Body of pancreas (tissue), 4 donors: ENCODE measurements at regions not wholly inside any gene's neighbourhood (a gene's known extent, or its start where the extent isn't known, plus 50 kb on each side); places are given as distances from the start of the nearest gene placed in this dataset.

Experiments used
- ATAC-seq: fragments of 150-250 bp; one replicate; pipeline ENCODE4 v1.9.1; 2016
- DNase-seq, 4 donors: peaks; one replicate each; pipeline ENCODE4 v3.0.0-alpha.2; 2019
- H3K27ac ChIP-seq, 4 donors: fragments of 200-600 bp; sonication (generic); 1 replicate in 3 of 4; 2 replicates in 1 of 4; pipeline versions ENCODE4 v1.5.1 to v1.6.1; 2016 to 2019; ENCODE audit warnings: mild to moderate bottlenecking in 1 of 4, mixed read lengths in 1 of 4, moderate library complexity in 1 of 4
- H3K27me3 ChIP-seq, 2 donors: fragments of 200-600 bp; sonication (generic); one replicate each; pipeline ENCODE4 v1.6.0; 2016; ENCODE audit warnings: mild to moderate bottlenecking in 1 of 2
- H3K36me3 ChIP-seq, 2 donors: fragments of 200-600 bp; sonication (generic); replicated peaks in 1 of 2; 2 replicates each; pipeline ENCODE4 v1.5.1; 2016; ENCODE audit warnings: low read depth in 2 of 2; ENCODE audit not compliant: insufficient read depth in 1 of 2
- H3K4me1 ChIP-seq: fragments of 200-600 bp; sonication (generic); one replicate; pipeline ENCODE4 v1.6.0; 2016
- H3K4me3 ChIP-seq, 2 donors: fragments of 200-600 bp; sonication (generic); 1 replicate in 1 of 2; 2 replicates in 1 of 2; pipeline ENCODE4 v1.5.1; 2016 to 2019
- H3K9me3 ChIP-seq, 3 donors: fragments of 200-600 bp; sonication (generic); 1 replicate in 2 of 3; 2 replicates in 1 of 3; pipeline ENCODE4 v1.5.1; 2016
- POLR2A ChIP-seq, 3 donors: fragments of 450-650 bp; IDR thresholded peaks; one replicate each; pipeline ENCODE4 v1.6.1; 2016; ENCODE audit warnings: antibody characterized with exemption in 3 of 3, mild to moderate bottlenecking in 2 of 3
- WGBS, 2 donors: methylation state at CpG; one replicate each; pipeline ENCODE4 v1.1.5; 2017; 5-methylcytosine and 5-hydroxymethylcytosine counted together
- intact Hi-C: fragments of 100-400 bp; cut with DNase I; formaldehyde crosslinking; loops from one replicate; pipeline ENCODE4 v1.15.1; 2023
- TF ChIP-seq, protein P1 (sequence below), 7 experiments: fragments of 450-650 bp in 4 of 7; fragments of 200-600 bp in 3 of 7; sonication (generic) in 3 of 7; IDR thresholded peaks; one replicate each; pipeline ENCODE4 v1.5.1; 2016 to 2019; ENCODE audit warnings: antibody characterized with exemption in 7 of 7

DNA sequence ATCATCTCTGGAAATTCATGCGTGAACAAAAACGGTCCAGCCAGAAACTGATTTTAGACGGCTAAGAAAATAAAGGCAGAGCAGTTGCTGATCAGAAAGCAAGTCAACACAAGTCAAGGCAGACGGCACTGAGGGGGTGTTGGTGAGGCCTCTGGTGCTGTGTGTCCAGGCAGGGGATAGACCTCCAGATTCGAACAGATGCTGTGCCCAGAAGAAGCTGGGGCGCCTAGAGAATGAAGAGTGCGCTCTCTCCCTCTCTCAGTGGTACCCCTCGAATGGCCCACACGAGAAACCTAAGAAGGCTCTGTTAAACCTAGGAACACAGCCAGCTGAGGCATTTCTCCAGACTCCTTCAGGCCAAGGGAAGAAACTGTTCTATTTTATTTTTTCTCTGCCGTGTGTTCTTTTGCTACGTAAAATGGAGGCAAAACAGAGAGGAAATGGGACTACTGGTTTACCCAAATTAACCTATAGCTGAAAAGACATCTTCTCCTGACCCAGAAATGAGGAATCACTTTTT, 178.3 kb downstream of the PMP22 start:
- DNase-seq (no peak), ATAC-seq (no peak)
- WGBS, 2 donors: 64 to 66% methylated on average over 11 of the region's 11 CpGs
- Histone ChIP-seq H3K4me1 (no peaks in the 10 kb centered on the region), H3K4me3 (no peak overlapping the region), H3K27ac (no peak overlapping the region), H3K9me3 (no peaks in the 10 kb centered on the region), H3K36me3 (no peaks in the 10 kb centered on the region), H3K27me3 (no peaks in the 10 kb centered on the region)
- TF ChIP-seq, protein P1, sequence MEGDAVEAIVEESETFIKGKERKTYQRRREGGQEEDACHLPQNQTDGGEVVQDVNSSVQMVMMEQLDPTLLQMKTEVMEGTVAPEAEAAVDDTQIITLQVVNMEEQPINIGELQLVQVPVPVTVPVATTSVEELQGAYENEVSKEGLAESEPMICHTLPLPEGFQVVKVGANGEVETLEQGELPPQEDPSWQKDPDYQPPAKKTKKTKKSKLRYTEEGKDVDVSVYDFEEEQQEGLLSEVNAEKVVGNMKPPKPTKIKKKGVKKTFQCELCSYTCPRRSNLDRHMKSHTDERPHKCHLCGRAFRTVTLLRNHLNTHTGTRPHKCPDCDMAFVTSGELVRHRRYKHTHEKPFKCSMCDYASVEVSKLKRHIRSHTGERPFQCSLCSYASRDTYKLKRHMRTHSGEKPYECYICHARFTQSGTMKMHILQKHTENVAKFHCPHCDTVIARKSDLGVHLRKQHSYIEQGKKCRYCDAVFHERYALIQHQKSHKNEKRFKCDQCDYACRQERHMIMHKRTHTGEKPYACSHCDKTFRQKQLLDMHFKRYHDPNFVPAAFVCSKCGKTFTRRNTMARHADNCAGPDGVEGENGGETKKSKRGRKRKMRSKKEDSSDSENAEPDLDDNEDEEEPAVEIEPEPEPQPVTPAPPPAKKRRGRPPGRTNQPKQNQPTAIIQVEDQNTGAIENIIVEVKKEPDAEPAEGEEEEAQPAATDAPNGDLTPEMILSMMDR (IDR thresholded peaks at IDR 0.05): no peak
- TF ChIP-seq POLR2A (IDR thresholded peaks at IDR 0.05): no peak
- intact Hi-C loops: no loop called here

DNA sequence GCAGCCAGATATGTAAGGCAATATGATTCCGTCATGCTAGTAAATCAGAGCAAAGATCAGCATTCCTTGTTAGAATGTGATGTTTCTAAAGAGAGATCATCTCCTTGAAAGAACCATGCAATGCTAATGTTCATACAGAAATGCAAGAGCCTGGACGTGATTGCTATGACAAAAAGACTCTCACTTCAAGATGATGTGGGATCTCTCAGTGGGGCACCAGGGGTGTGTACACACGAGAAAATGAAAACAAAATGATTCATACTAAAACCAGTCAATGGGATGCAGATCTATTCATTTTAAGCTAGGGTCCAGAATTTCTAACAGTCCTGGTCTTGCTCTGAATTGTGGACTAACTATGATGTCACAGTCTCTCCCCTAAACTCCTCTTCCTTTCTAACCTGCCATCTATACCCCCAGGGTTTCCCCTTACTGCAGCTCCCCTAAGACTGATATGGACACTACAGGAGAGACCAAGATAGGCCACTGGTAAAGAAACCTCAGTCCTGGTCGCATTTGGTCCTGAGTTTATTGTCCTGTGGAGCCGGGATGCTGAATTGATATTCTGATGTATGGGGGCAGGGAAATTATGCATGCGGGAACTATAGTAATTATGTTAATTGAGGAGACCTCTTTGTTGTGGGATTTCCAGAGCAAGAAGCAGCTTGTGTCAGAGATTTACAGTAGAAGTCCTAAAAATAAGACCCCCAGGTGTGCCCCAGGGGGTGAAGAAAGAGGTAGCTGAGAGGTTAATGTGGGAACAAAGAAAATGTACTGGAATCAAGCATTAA, 179.0 kb downstream of the PMP22 start:
- H3K4me1 ChIP-seq: no peaks in the 10 kb centered on the region
- no peaks in the 10 kb centered on the region for H3K9me3 ChIP-seq
- H3K4me3 ChIP-seq: no peak overlapping the region
- H3K27me3 ChIP-seq: no peaks in the 10 kb centered on the region
- ATAC-seq (no peak), DNase-seq (no peak)
- H3K27ac ChIP-seq: no peak overlapping the region
- intact Hi-C loops: no loop called here
- WGBS, 2 donors: 52 to 61% methylated on average over 6 of the region's 6 CpGs
- H3K36me3 ChIP-seq: no peaks in the 10 kb centered on the region
- TF ChIP-seq, protein P1 (IDR thresholded peaks at IDR 0.05): no peak
- TF ChIP-seq POLR2A (IDR thresholded peaks at IDR 0.05): no peak

DNA sequence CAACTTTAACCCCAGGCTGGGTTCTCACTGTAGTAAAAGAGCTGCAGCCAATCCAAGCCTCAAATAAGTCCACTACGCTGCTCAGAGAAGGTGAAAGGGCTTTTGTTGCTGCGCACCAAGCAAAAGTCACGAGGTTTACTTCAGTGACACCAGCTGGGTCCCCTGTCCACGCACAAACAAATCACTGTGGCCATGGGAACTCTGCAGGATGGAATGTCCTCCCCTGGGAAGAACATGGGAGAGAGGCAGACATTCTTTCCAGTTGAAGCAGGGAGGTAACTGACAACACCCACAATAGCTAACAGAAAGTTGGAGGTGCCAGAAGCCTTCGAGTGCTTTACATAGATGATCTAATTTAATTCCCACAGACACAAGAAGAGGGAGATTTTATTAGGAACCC, 181.9 kb downstream of the PMP22 start:
- H3K36me3 ChIP-seq: no peaks in the 10 kb centered on the region
- 34 to 38% methylated on average over 5 of the region's 5 CpGs for WGBS, 2 donors
- no peak for TF ChIP-seq POLR2A (IDR thresholded peaks at IDR 0.05)
- TF ChIP-seq, protein P1 (IDR thresholded peaks at IDR 0.05): no peak
- ATAC-seq (no peak), DNase-seq (no peak)
- intact Hi-C loops: no loop called here
- no peaks in the 10 kb centered on the region for H3K9me3 ChIP-seq
- no peaks in the 10 kb centered on the region for H3K27me3 ChIP-seq
- H3K27ac ChIP-seq: no peak overlapping the region
- H3K4me3 ChIP-seq: no peak overlapping the region
- H3K4me1 ChIP-seq: no peaks in the 10 kb centered on the region

DNA sequence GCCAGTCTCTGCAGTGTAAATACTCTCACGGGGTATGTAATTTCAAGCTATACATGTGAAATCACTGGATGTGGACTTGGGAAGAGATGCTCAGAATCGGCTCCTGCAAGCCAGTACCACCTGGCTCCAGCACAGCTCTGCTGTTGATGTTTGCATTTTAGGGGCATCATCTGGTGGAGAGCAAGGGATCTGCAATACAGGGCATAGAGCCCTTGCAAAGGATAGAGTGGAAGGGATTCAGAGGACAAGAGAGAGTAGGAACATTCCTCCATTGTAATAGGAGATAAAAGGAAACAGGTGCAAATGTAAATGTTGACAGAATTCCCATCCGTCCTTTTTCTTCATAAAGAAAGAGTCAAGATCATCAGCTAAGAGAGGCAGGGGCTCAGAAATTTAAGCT, 184.1 kb downstream of the PMP22 start:
- no peaks in the 10 kb centered on the region for H3K9me3 ChIP-seq
- H3K27ac ChIP-seq: no peak overlapping the region
- WGBS, 2 donors: 50 to 57% methylated on average over 3 of the region's 3 CpGs
- ATAC-seq: no peak
- H3K36me3 ChIP-seq: no peaks in the 10 kb centered on the region
- H3K4me3 ChIP-seq: no peak overlapping the region
- intact Hi-C loops: no loop called here
- TF ChIP-seq POLR2A (IDR thresholded peaks at IDR 0.05): no peak
- TF ChIP-seq, protein P1 (IDR thresholded peaks at IDR 0.05): no peak
- no peak for DNase-seq
- no peaks in the 10 kb centered on the region for H3K4me1 ChIP-seq
- H3K27me3 ChIP-seq: no peaks in the 10 kb centered on the region

DNA sequence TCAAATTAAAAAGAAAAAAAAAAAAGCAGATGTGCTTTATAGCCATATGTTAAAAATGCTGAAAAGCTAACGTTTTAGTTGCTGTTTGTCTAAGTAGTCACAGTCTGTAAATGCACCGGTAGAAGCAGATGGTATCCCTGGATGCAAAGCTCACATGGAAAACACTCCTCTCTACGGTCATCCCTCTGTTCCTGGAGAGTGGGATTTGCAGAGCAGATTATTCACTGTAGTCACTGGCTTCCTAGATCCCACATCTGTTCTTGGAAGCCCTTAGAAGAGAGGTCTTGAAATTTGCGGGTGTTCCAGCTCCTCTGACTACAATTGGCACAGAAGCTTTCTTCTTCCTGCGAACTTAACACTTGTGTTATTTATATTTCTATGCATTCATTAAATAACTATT, 186.6 kb downstream of the PMP22 start:
- H3K9me3 ChIP-seq: no peaks in the 10 kb centered on the region
- H3K27ac ChIP-seq: no peak overlapping the region

More for the DNA sequence above, 186.6 kb downstream of the PMP22 start:
- H3K4me3 ChIP-seq: no peak overlapping the region
- no peaks in the 10 kb centered on the region for H3K4me1 ChIP-seq
- TF ChIP-seq, protein P1 (IDR thresholded peaks at IDR 0.05): no peak
- TF ChIP-seq POLR2A (IDR thresholded peaks at IDR 0.05): no peak
- intact Hi-C loops: no loop called here
- DNase-seq (no peak), ATAC-seq (no peak)
- 49 to 52% methylated on average over 5 of the region's 5 CpGs for WGBS, 2 donors
- no peaks in the 10 kb centered on the region for H3K27me3 ChIP-seq
- H3K36me3 ChIP-seq: no peaks in the 10 kb centered on the region
